Activated CD4-positive, alpha-beta T cell treated with anti-CD3 and anti-CD28 coated beads, Interleukin-2, amount 50 U/mL, for 24 hours (primary cell): ENCODE measurements at regions not wholly inside any gene's neighbourhood (a gene's known extent, or its start where the extent isn't known, plus 50 kb on each side); places are given as distances from the start of the nearest gene placed in this dataset.
"Not testable (repeated sequence)": the region's sequence is repeated elsewhere in the genome, so short reads cannot be mapped to it uniquely, and the experiment has no call there.

ENCODE experiments used
- DNase-seq, 2 donors: peaks; one replicate each; pipeline ENCODE4 v3.0.0-alpha.2; 2020; ENCODE audit warnings: low read depth in 1 of 2, low spot score in 1 of 2

DNA sequence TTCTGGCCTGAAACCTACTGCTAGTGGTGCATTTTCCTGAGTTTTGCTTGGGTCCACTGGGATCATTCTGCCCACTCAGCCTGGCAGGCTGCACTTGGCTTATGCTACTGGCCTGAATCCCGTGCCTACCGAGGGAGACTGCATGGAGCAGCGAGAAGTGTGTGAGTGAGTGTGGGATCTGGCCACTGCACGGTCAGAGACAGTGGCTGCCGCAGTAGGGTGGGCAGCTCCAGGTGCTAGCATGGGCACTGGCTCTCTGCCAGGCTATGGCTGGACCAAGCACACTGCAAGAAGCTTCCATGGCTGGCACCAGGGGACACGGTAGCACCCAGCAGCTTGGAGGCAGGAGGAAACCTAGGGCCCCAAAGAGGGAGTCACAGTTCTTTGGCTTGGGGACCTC lies 1058.7 kb upstream of the ACO1 start:
- no peak for DNase-seq

DNA sequence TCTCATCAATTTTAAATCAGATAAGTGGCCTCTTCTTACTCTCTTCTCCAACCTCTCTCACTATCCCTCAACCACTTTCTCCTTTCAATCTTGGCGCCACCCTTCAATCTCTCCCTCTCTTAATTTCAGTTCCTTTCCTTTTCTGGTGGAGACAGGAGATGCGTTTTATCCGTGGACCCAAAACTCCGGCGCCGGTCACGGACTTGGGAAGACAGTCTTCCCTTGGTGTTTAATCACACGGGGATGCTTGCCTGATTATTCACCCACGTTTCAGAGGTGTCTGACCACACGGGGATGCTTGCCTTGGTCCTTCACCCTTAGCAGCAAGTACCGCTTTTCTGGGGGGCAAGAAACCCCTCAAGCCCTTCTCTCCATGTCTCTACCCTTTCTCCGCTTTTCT lies 1057.6 kb upstream of the ACO1 start:
- DNase-seq = not testable (repeated sequence)

DNA sequence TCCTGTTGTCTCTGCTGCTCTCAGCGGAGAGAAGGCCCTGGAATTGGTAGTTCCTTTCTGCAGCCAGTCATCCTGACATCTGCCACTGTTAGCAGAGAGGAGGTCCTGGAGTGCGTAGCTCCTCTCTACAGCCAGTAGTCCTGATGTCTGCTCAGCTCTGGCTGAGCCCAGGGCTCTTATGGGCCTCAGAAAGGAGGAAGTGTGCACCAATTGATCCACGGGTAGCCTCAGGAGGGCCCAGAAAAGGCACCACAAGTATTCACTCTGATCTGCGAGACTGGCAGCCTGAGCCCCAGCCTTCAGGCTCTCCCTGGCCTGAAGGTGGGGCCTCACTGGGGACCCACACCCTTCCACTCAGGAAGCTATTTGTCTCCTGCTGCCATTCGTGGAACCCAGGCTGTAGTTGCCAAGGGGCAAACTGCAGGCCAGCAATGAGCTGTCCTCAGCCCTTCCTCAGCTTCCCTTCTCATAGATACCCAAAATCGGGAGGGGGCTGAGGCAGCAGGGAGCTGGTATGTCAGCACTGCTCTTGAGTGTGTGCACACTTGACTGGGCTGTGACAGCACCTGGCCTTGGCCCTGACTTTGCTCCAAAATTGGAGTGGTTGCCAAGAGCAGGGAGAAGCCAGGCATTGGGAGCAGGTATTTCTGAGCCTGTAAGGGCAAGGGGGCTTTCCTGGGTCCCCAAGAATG lies 1049.5 kb upstream of the ACO1 start:
- DNase-seq = no peak

DNA sequence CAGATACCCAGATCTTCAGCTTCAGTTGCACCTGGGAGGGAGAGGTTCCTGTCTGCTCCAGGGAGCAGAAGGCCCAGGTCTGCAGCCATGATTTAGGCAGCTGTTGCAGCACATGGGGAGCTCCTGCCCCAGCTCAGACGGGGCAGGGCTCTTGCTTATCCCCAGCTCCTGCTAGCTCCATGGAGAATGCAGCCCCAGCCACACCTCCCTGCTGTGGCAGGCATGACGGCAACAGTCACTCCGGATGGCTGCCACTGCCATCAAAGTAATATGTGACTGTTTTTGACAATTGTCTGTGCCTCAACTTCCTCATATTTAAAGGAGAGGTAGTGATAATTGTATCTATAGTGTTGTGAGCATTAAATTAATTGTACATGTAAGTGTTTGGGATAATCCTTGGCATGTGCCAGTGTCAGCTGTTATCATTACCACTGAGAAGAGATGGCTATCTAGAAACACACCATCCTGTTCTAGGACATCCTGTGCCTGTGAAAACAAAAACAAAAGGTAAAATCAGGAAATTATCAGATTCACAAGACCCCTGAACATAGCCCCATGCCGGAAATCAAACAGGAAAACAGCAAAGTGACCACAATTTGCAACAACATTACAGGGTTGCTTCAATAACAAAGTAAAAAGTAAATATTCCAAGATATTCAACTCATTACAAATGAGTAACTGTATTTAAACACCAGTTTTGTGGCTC lies 1048.8 kb upstream of the ACO1 start:
- no peak for DNase-seq

DNA sequence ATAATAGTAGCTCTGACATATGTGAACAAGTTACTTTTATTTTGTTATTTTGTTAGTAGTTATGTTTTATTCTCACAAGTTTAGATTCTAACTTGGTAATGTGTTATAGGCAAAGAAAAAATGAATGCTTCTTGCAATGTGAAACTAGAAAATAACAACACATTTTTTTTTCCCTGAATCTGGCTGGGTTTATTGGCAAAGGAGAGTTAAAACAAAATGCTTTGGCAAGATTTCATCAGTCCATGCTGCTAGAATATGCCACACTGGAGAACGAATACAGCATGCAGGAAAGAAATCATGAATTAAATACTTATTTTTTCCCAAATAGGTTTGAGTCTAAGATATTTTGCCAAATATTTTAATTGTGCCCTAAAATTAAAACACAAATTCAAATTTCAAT lies 1048.1 kb upstream of the ACO1 start:
- no peak for DNase-seq

DNA sequence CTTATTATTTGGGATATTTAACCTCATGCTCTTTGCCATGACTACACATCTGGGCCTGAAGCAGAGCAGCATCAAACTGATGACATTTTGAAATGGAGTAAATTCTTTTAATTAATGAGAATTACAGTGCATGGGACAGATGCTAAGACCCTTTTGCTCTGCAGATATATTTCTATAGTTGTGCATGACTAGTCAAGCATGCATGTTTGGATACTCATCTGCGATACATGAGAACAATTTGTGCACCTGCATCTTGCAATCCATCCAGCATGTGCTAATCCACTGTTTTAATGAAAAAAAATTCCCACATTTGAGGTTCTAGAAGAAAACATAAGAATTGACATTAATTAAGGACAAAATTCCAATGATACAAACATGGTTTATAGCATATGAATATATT lies 1047.6 kb upstream of the ACO1 start:
- no peak for DNase-seq

DNA sequence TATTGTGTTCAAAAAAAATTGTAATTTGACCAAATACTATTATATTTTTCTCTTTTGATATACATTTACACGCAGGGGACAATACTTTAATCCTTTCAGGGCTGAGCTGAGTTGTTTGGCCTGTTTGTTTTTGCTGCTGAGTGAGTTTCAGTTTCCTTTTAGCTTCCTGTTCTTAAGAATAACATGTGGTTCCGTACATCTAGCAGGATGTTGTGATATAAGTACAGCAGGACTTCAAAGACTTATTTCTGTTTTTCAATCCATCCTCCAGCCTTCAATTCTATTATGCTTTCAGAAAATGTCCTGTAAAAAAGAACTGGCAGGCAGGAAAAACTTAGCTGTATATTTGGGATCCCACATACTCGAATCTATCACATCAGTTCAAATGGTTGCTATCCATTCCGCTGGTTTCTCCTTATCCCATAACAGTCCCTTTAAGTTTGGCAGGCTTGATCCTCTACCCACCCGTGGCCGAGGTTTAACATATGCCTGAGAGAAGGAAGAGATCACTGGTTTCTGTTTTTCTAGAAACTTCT lies 1037.3 kb upstream of the ACO1 start:
- DNase-seq = peak in 1 of 2 donors; percentile 17

DNA sequence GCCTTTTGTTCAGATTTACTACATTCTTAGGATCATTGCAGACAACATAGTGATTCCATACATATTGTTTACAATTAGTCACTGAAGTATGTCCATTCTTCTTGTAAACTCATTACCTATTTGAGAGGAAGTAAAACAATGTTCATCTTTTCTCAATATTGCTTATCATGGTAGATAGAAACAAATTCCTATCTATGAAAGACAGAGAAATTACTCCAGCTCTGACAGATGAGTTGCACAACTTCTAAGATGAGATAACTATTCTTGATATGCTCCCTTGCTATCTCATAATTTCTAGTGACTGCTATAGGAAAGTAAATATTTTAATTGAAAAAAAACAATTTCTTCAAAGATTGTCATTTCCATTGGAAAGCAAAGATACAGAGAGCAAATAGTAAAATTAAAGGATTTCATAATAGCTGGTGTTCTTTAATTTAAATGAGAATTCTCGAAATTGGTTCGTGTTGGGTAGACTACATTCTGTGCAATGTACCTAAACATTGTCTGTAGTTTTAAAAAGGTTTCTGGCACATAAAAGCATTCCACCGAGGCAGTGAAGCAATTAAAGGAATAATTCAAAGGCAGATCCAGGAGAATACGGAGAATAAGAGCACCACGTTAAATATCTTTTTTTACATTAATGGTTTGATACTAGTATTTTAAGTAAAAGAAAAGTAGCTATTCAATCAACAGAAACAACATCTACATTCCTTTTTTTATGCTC lies 1029.1 kb upstream of the ACO1 start:
- DNase-seq = no peak

DNA sequence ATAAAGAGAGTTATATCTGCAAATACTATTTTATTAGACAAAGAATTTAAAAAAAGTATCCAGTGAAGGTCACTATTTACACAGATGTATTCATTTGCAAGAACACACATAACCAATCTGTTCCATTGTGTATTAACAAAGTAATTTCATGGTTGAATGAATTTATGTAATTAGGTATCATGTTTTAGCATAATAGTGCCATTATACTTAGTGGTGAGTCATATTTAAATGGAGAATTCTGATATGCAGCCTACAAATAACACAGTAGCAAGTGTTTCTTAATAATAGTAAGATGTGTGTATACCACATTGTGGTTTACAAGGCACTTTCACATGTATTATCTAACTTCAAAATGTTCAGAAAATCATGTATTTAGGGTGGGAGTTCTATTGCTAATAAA lies 1028.5 kb upstream of the ACO1 start:
- DNase-seq = no peak

DNA sequence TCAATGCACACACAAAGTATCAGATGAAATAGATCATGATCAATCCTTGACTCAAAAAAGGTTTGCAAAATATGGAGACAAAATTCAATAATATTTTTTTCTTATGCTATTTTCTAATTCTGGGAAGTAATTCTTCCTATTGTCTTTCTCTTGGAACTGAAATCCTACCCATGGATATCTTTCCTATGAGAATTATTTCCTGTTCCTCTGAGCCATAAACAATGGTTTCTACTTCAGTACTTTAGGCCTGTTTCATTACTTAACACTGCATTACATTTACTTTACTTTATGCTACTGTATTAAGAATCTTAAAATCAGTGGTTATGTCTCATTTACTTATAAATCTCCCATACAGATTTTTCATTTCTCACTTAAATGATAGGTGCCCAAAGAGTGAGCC lies 1025.4 kb upstream of the ACO1 start:
- DNase-seq = no peak

DNA sequence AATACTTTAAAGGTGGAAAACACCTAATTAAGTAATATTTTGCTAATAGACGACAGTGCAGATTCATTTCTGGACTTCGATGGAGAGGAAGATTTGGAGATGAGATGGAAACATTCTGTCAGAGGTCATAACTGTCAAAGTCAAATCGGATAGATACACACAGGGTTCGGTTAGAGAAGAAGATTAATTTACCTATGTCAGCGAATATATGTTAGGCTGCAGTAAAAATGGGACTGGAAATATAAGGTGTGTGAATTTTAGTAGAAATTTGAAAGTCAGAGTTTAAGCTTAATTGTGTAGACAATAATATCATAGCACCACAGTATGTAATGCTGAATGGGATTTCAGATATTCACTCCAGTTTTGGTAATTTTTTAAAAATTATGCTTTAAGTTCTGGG lies 1020.3 kb upstream of the ACO1 start:
- no peak for DNase-seq

DNA sequence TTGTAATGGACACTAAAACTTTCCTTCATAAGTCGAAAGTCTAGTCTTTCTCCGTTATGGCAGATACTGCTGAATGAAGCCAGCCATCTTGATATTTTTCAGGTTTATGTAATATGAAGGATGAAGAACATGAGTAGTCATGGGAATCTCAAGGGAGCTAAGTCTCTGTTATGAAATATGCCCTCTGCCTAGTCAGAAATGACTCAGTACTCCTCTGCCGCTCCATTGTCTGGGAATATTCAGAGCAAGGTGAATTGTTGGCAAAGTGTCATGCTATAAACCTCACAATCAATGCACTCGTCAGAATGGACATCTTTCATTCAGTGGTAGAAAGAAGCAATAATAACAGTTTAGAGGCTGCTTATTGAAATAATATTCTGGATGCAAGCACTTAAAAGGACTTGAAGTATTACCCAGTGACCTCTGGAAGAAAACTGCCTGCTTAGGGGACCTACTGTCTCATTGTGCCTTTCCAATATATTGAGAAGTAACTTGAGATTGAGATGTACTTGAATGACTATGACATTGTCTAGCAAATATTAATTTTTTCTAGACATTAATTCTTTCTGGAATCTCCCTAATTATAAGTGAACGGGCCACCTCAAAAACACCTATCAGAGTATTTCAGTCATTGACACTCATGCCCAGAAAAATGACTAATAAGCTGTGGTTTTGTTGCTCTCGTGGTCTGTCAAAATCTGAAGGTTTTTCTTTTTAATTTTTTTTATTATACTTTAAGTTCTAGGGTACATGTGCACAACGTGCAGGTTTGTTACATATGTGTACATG lies 1011.5 kb upstream of the ACO1 start:
- no peak for DNase-seq

DNA sequence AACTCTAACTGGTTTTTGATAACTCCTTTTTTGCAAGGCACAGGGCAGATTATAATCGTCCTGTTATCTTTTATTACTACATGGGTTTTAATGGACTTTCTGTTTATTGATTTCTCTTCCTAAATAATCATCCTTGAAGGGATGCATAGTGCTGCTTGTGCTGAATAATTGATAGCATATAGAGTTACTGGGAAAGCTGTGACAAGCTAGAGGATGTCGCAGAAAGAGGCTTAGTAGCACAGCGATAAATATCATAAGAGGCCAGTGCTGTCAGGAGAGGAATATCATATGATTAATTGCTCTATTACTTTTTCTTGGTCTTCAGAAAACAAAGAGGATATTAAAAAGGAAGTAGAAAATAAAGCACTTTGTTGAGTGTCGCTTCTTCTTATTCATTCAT lies 1007.1 kb upstream of the ACO1 start:
- no peak for DNase-seq

DNA sequence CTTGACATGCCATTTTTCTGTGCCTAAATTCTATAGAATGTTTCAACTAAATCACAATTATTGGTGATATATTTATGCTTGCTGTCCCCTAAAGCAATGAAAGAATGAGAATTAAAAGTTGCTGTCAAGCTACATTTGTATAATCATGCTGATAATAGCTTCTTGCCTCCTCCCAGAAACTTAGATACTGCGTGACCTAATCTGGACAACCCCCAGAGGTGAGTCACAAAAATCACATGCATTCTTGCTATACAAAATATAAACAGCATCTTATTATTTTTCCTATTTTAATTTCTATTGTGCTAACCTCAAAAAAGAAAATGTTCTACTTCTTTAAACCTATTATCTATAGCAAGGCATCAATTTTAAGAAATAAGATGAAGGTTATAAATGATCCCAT lies 995.8 kb upstream of the ACO1 start:
- no peak for DNase-seq

DNA sequence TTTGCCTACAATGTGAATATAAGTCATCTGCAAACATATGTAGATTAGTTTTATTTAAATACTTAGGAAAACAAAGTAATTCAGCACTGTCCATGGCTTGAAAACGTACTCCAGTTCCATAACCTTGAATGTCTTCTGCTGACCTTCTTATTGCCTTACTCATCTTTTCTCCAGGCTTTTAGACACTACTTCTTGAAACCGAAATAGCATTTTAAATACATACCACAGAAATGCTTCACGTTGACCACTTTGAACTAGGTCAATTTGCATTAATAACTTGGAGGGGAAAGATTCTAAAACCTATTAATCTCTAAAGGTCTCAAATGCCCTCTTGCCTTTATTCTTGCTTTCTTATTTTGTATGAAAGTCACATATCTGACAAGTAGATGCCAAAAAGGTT lies 995.4 kb upstream of the ACO1 start:
- no peak for DNase-seq

DNA sequence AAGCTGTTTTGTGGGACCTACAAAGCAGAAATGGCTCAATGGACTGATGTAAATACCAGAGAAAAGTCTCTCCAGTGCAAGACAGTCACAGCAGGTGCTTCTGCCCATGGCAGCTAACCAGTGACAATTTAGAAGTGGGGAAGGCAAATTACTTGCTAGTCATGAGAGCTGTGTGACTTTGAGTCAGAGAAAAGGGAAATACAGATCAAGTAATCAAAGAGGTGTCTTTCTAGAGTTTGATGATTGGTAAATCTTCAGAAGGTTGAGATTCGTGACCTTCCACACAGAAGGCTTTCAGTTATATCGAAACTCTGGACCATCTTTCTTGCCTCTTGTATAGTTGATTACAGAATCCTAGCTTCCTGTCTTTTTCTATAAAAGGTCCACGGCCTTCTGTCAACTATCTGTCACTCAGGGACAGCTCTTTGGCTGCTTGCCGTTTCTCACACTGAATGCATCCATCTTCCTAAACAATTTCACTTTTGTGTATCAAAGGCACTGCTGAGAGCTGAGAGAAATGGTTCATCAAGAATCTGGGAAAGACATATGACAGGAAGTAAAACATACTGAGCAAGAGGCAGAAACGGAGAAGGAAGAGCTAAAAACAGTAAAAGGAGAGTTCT lies 993.9 kb upstream of the ACO1 start:
- DNase-seq = no peak

DNA sequence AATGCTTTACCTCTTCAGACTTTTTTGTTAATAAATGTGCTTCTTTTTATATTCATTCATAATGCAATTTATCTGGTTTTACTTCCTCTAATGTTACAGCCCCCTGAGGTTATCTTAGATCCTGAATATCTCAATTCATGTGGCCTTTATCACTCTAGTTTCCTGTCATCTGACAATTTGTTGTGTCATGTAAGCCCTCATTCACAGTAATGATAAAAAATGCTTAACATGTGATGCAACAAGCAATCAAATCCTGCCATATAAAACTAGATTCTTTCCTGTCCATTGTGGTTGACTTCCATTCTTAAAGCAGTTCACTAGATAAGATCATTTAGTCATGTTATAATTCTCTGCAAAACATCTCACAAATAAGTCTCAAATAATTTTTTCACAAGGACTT lies 991.2 kb upstream of the ACO1 start:
- DNase-seq = no peak

DNA sequence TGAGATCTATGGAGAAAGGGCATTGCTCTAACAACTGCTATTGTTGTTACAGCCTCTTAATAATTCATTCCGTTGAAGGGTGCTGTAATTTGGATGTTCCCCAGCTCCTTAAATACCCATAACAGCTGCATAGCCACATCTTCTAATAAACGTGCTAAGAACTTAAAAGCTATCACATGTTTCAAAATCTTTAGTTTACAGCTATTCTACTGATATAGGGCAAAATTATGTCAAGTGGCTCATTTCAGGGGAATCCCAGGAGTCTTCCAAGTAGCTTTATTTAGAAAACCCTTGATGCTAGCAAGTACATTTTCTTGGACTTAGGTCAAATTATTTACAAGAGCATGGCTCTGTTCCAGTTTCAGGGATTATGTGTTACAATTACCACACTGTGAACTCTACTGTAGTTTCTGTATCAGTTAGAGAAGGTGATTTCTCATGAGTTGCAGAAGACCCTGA lies 990.4 kb upstream of the ACO1 start:
- no peak for DNase-seq

DNA sequence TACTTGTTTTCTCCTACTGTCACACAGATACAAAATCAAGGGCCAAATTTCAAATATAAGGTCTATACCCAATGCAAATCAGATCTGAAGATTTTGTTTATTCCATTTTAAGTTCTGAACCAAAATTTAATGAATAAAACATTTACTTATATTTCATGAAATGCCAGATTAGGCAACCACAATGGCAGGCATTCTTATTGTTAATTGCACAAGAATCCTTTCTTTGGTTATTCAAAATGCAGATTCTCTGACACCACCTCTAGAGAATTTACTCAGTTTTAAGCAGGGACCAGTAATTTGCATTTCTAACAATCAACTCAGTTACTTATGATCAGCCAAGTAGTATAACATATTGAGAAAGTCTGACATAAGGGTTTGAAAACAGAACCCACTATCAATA lies 972.4 kb upstream of the ACO1 start:
- DNase-seq = no peak

DNA sequence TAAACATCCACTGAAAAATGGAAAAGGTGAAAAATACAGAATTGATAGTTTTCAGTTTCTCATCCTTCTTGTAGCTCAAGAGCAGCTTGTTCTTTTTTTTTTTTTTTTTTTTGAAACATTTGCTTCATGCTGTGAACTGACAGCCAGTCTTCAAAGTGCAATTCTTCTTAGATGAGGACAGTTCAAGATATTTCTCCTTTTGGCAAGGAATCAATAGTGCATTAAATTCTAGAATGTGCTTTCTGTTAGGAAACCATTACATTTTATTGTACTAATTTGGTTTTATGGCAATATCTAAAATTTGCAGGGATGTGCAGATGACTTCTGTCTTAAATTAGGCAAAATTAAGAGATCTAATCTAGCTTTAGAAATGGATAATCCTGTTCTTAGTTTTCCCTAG lies 969.3 kb upstream of the ACO1 start:
- no peak for DNase-seq

DNA sequence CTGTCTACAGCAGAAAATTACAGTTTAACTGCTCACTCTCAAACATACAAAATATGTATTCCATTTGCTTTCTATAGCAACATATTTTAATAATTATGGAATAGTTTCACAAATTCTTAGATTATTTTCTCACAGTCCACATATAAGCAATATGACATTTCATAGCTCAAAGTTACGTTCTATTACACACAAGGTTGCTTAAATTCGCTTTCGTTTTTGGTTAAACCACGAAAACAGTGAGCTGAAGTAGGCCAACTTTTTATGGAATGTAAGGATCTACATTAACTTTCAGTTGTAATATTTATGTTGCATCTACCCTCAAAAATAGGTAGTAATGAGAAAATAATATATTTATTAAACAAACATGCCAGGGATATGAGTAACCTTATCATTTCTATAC lies 966.0 kb upstream of the ACO1 start:
- no peak for DNase-seq
